ENCODE measurements at regions not wholly inside any gene's neighbourhood (a gene's known extent, or its start where the extent isn't known, plus 50 kb on each side); places are given as distances from the start of the nearest gene placed in this dataset.

DNA sequence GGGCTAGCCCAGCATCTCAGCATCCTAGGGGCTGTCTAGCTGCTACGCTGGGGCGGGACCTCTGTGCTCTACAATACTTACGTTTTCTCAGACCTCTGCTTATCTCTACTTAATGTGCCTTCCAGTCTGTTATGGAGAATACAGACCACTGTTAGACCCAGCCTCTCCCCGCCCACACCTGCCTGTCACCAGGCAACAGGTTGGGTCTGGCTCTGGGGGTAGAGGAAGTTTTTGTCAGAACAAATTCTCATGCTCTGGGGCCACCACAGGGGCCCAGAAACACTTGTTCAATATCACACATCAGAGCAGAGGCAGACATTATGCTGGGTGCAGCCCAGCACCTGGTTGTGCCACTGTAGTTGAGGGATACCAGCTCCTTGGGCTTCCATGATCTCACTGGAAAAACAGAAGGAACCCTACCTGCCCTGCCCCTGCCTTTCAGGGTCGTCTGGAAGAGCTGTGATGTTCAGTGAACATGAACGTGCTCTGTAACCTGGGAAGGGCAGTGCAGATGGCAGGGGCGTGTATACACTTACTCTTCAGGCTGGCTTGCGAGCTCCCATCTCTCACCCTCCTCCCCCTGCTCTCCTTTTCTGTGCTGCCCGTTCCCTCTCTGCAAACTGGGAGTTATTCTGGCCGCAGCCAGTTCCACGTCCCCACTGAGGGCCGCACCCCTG is 135.2 kb upstream of the PODXL start:
- Histone ChIP-seq H3K36me3 (no peaks in the 10 kb centered on the region), H3K4me3 (no peak overlapping the region), H3K27me3 (no peaks in the 10 kb centered on the region), H3K27ac (no peak overlapping the region), H3K4me1 (peaks cover 0 to 10% of the 10 kb centered on the region in 2 donors), H3K9me3 (no peaks in the 10 kb centered on the region)
- DNase-seq (ENCODE audit: low spot score), result peak; percentile 23
- TF ChIP-seq, protein P1, sequence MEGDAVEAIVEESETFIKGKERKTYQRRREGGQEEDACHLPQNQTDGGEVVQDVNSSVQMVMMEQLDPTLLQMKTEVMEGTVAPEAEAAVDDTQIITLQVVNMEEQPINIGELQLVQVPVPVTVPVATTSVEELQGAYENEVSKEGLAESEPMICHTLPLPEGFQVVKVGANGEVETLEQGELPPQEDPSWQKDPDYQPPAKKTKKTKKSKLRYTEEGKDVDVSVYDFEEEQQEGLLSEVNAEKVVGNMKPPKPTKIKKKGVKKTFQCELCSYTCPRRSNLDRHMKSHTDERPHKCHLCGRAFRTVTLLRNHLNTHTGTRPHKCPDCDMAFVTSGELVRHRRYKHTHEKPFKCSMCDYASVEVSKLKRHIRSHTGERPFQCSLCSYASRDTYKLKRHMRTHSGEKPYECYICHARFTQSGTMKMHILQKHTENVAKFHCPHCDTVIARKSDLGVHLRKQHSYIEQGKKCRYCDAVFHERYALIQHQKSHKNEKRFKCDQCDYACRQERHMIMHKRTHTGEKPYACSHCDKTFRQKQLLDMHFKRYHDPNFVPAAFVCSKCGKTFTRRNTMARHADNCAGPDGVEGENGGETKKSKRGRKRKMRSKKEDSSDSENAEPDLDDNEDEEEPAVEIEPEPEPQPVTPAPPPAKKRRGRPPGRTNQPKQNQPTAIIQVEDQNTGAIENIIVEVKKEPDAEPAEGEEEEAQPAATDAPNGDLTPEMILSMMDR (IDR thresholded peaks at IDR 0.05), result no peak

DNA sequence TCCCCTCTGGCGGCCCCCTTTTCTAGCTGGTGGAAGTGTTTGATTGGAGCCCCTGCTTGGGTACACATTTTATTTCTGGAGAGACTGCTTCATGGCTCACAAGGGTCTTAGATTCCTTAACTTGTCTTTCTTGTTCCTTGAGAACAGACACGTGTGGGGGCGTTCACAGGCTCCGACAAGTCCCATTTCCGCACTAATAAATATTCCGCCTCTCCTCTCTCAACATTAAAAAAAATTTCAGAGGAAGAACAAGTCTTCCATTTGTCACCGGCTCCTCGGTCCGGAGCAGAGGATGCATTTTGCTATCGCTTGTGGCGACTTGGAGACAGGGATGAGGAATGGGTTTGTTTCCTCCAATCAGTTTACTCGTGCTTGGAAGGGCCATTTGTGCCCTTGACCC is 134.0 kb upstream of the PODXL start:
- TF ChIP-seq, protein P1 (IDR thresholded peaks at IDR 0.05), result no peak

DNA sequence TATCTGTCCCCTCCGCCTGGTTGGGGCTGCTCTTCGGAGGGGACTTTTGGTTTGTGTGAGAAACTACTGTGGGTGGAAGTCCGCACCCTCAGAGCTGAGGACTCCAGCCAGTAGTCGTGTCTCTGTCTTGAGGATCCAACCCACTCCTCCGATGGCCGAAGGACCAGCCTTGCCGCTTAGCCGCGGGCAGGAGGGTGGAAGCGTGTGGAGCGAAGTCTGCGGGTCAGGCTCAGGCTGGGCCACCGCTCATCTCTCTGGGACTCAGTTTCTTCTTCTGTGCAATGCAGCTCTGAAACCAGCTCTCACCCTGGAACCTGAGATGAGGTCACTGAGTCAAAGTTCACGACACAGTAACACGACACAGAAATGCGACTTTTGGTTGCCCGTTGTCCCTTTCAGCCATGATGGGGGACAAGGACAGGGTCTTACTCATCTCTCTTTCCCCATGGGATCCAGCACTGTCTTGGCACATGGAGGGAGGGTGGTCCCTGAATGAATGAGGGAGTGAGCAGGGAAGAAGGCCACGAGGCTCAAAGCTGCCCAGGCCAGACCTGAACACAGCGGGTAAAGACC is 133.3 kb upstream of the PODXL start:
- H3K4me3 ChIP-seq, result no peak overlapping the region
- no peaks in the 10 kb centered on the region for H3K9me3 ChIP-seq
- peak; percentile 28 for DNase-seq (ENCODE audit: low spot score)
- peaks cover 0 to 10% of the 10 kb centered on the region in 2 donors for H3K4me1 ChIP-seq
- no peak overlapping the region for H3K27ac ChIP-seq
- TF ChIP-seq, protein P1 (IDR thresholded peaks at IDR 0.05), result no peak
- H3K27me3 ChIP-seq, result no peaks in the 10 kb centered on the region
- H3K36me3 ChIP-seq, result no peaks in the 10 kb centered on the region

More for the DNA sequence above, 134.0 kb upstream of the PODXL start:
- peaks cover 0 to 10% of the 10 kb centered on the region in 2 donors for H3K4me1 ChIP-seq
- H3K9me3 ChIP-seq, result no peaks in the 10 kb centered on the region
- H3K36me3 ChIP-seq, result no peaks in the 10 kb centered on the region
- no peak overlapping the region for H3K4me3 ChIP-seq
- H3K27me3 ChIP-seq, result no peaks in the 10 kb centered on the region
- DNase-seq (ENCODE audit: low spot score), result no peak
- H3K27ac ChIP-seq, result no peak overlapping the region

DNA sequence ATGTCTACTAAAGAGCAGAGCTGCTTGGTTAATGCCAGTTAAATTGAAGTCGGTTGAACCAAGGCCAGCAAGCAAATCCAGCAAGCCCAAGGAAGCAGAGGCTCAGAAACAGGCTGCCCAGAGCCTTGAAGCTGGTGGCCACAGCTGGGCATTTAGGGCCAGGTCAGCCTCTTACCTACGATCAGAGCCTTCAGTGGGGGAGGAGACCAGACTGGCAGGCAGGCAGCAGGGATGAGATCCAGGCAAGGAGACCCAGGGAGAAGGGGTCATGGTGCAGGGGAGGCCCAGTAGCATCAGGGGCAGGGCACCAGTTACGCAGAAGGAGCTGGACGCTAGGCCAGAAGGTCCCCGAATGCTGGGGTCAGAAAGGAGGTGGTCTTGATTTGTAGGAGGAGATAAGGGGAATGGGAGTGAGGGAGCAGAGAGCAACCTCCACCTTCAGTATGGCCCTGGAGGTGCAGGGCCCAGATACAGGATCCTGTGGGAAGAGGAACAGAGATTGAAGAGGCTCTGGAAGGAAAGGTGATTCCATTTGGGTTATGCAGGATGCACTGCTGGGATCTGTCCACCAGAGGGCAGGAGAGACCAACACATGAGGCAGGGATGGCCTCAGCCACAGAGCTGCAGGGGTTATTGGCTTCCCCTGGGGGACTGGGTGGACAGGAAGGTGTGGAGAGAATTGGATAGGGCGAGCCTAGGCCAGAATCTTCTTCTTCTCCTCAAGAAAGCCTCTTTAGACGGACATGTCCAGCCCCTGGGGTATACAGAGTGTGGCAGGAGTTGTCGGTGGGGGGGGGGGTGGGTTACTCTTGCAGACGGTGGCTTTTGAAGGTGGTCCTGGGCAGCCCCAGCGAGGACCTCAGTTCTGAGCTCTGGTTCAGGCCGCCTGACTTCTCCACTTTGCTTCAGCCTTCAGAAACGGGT is 132.6 kb upstream of the PODXL start:
- no peaks in the 10 kb centered on the region for H3K9me3 ChIP-seq
- no peak overlapping the region for H3K27ac ChIP-seq
- no peak overlapping the region for H3K4me3 ChIP-seq
- peaks cover 0 to 10% of the 10 kb centered on the region in 2 donors for H3K4me1 ChIP-seq
- TF ChIP-seq, protein P1 (IDR thresholded peaks at IDR 0.05), result peak; percentile 94 to 95
- H3K27me3 ChIP-seq, result no peaks in the 10 kb centered on the region
- no peaks in the 10 kb centered on the region for H3K36me3 ChIP-seq
- DNase-seq (ENCODE audit: low spot score), result peak; percentile 75

DNA sequence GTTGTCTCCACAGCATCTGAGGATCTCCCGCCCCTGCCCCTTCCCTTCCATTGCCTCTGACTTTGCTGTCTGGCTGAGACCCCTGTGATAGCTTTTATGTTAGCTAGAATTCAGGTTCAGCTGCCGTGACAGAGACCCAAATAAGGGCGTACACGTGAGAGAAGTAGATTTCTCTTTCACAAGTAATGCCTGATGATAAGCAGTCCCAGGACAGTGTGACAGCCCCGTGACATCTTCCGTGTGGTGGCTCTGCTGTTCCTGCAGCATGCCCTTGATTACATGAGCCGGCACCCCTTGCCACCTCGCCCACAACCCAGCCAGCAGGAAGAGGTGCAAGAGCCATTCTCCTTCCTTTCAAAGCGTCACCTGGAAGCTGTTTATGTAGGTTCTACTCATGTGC is 130.9 kb upstream of the PODXL start:
- Histone ChIP-seq H3K27me3 (no peaks in the 10 kb centered on the region), H3K4me3 (no peak overlapping the region), H3K27ac (no peak overlapping the region), H3K9me3 (no peaks in the 10 kb centered on the region), H3K36me3 (no peaks in the 10 kb centered on the region), H3K4me1 (peaks cover 0 to 7% of the 10 kb centered on the region in 2 donors)
- TF ChIP-seq, protein P1 (IDR thresholded peaks at IDR 0.05), result no peak
- DNase-seq (ENCODE audit: low spot score), result peak; percentile 52

All from right atrium auricular region (tissue), 2 donors.